ENCODE measurements at regions not wholly inside any gene's neighbourhood (a gene's known extent, or its start where the extent isn't known, plus 50 kb on each side); places are given as distances from the start of the nearest gene placed in this dataset.

GRCh38 chr12:23228101-23228500 lies 603.1 kb downstream of the ETNK1 start:
- TF ChIP-seq, protein P1, sequence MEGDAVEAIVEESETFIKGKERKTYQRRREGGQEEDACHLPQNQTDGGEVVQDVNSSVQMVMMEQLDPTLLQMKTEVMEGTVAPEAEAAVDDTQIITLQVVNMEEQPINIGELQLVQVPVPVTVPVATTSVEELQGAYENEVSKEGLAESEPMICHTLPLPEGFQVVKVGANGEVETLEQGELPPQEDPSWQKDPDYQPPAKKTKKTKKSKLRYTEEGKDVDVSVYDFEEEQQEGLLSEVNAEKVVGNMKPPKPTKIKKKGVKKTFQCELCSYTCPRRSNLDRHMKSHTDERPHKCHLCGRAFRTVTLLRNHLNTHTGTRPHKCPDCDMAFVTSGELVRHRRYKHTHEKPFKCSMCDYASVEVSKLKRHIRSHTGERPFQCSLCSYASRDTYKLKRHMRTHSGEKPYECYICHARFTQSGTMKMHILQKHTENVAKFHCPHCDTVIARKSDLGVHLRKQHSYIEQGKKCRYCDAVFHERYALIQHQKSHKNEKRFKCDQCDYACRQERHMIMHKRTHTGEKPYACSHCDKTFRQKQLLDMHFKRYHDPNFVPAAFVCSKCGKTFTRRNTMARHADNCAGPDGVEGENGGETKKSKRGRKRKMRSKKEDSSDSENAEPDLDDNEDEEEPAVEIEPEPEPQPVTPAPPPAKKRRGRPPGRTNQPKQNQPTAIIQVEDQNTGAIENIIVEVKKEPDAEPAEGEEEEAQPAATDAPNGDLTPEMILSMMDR (conservative IDR thresholded peaks at IDR 0.05; ENCODE audit: low read length) = no peak
- no peak for TF ChIP-seq EZH2phosphoT487 (IDR thresholded peaks at IDR 0.05; ENCODE audit: borderline replicate concordance, low read depth, low read length)
